ENCODE measurements at regions not wholly inside any gene's neighbourhood (a gene's known extent, or its start where the extent isn't known, plus 50 kb on each side); places are given as distances from the start of the nearest gene placed in this dataset.
"Not testable (repeated sequence)": the region's sequence is repeated elsewhere in the genome, so short reads cannot be mapped to it uniquely, and the experiment has no call there.

DNA sequence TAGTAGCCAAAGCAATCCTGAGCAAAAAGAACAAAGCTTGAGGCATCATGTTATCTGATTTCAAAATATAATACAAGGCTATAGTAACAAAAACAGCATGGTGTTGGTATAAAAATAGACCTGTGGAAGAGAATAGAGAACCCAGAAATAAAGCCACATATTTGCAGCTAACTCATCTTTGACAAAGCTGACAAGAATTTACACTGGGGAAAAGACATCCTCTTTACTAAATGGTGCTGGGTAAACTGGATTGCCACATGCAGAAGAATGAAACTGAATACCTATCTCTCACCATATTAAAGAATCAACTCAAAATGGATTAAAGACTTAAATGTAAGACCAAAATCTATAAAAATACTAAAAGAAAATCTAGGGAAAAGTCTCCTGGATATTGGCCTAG, 59.5 kb upstream of the CD55 start:
- Histone ChIP-seq H3K23ac (ENCODE audit: low read depth, low read length, poor library complexity) (no peak overlapping the region), H3K4me3 (ENCODE audit: low read length in 2 of 2) (no peak overlapping the region), H3K9me3 (replicated peaks in 1 of 2; ENCODE audit: control insufficient read depth in 2 of 2, insufficient read depth in 1 of 2, low read depth in 1 of 2, low read length in 2 of 2) (no peaks in the 10 kb centered on the region), H2BK12ac (ENCODE audit: low read length) (no peak overlapping the region), H2AK5ac (ENCODE audit: low read depth, low read length) (no peak overlapping the region), H3K18ac (ENCODE audit: low read length) (no peak overlapping the region), H4K91ac (ENCODE audit: low read depth, low read length, poor library complexity) (no peak overlapping the region), H2BK5ac (ENCODE audit: low read length) (no peak overlapping the region), H3K14ac (ENCODE audit: low read length) (no peak overlapping the region), H2BK120ac (ENCODE audit: low read depth, low read length) (no peak overlapping the region), H3K27me3 (ENCODE audit: control insufficient read depth in 3 of 3, insufficient read depth in 3 of 3, low read depth in 1 of 3, low read length in 3 of 3) (no peaks in the 10 kb centered on the region), H2AFZ (ENCODE audit: low read length) (no peak overlapping the region), H3K4me1 (ENCODE audit: control insufficient read depth in 2 of 2, insufficient read depth in 1 of 2, low read depth in 1 of 2, low read length in 2 of 2) (no peaks in the 10 kb centered on the region), H4K8ac (ENCODE audit: low read depth, low read length) (no peak overlapping the region), H2BK15ac (ENCODE audit: low read length) (no peak overlapping the region), H3K27ac (replicated peaks; ENCODE audit: low read length) (no peak overlapping the region), H3K4me2 (ENCODE audit: insufficient read depth, low read length, poor library complexity, severe bottlenecking) (no peak overlapping the region), H3K4ac (ENCODE audit: low read length) (no peak overlapping the region), H3K79me1 (ENCODE audit: low read depth, low read length) (no peaks in the 10 kb centered on the region), H3K9ac (ENCODE audit: low read depth, low read length, poor library complexity) (no peak overlapping the region), H3K36me3 (replicated peaks in 1 of 2; ENCODE audit: control insufficient read depth in 2 of 2, insufficient read depth in 2 of 2, low read length in 2 of 2) (no peaks in the 10 kb centered on the region)
- no peak for DNase-seq (ENCODE audit: low spot score)

DNA sequence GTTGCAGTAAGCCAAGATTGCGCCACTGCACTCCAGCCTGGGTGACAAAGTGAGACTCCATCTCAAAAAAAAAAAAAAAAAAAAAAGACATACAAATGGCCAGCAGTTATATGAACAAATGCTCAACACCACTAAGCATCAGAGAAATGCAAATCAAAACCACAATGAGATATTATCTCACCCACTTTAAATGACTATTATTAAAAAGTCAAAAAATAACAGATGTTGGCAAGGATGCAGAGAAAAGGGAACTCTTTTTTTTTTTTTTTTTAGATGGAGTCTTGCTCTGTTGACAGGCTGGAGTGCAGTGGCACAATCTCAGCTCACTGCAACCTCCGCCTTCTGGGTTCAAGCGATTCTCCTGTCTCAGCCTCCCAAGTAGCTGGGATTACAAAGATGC, 58.6 kb upstream of the CD55 start:
- not testable (repeated sequence) for H2AK5ac ChIP-seq (ENCODE audit: low read depth, low read length); H2BK12ac ChIP-seq (ENCODE audit: low read length); H3K4me2 ChIP-seq (ENCODE audit: insufficient read depth, low read length, poor library complexity, severe bottlenecking); H3K23ac ChIP-seq (ENCODE audit: low read depth, low read length, poor library complexity); H2BK120ac ChIP-seq (ENCODE audit: low read depth, low read length); H2BK15ac ChIP-seq (ENCODE audit: low read length); H2AFZ ChIP-seq (ENCODE audit: low read length); H3K14ac ChIP-seq (ENCODE audit: low read length); H3K9ac ChIP-seq (ENCODE audit: low read depth, low read length, poor library complexity); DNase-seq (ENCODE audit: low spot score); H3K18ac ChIP-seq (ENCODE audit: low read length); H2BK5ac ChIP-seq (ENCODE audit: low read length); H3K27me3 ChIP-seq (ENCODE audit: control insufficient read depth in 3 of 3, insufficient read depth in 3 of 3, low read depth in 1 of 3, low read length in 3 of 3); H4K91ac ChIP-seq (ENCODE audit: low read depth, low read length, poor library complexity); H3K4ac ChIP-seq (ENCODE audit: low read length); H3K4me3 ChIP-seq (ENCODE audit: low read length in 2 of 2); H3K36me3 ChIP-seq (replicated peaks in 1 of 2; ENCODE audit: control insufficient read depth in 2 of 2, insufficient read depth in 2 of 2, low read length in 2 of 2); H3K79me1 ChIP-seq (ENCODE audit: low read depth, low read length); H3K9me3 ChIP-seq (replicated peaks in 1 of 2; ENCODE audit: control insufficient read depth in 2 of 2, insufficient read depth in 1 of 2, low read depth in 1 of 2, low read length in 2 of 2); H3K27ac ChIP-seq (replicated peaks; ENCODE audit: low read length); H4K8ac ChIP-seq (ENCODE audit: low read depth, low read length); H3K4me1 ChIP-seq (ENCODE audit: control insufficient read depth in 2 of 2, insufficient read depth in 1 of 2, low read depth in 1 of 2, low read length in 2 of 2)
- WGBS, 2 donors (ENCODE audit: extremely low coverage in 2 of 2, insufficient read length in 2 of 2, insufficient replicate concordance in 1 of 2) = no CpG with 5 or more reads among the region's 3 CpGs

DNA sequence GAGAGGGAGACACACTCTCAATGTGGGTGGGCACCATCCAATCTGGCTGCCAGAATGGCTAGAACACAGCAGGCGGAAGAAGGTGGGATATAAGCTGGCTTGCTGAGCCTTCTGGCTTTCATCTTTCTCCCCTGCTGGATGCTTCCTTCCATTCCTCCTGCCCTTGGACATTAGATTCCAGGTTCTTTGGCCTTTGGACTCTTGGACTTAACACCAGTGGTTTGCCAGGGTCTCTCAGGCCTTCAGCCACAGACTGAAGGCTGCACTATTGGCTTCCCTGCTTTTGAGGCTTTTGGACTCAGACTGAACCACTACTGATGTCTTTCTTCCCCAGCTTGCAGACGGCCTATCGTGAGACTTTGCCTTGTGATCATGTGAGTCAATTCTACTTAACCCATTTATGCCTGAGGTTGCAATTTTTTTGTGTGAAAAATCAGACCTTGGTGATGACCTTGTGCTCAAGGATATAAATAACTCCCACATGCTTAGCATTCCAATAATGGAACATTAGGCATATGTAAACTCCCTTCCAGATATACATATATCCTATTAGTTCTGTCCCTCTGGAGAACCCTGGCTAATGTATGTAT, 56.7 kb upstream of the CD55 start:
- no peak overlapping the region for H3K9ac ChIP-seq (ENCODE audit: low read depth, low read length, poor library complexity)
- H3K4ac ChIP-seq (ENCODE audit: low read length) = no peak overlapping the region
- H4K91ac ChIP-seq (ENCODE audit: low read depth, low read length, poor library complexity) = no peak overlapping the region
- no peak overlapping the region for H2AK5ac ChIP-seq (ENCODE audit: low read depth, low read length)
- H3K4me2 ChIP-seq (ENCODE audit: insufficient read depth, low read length, poor library complexity, severe bottlenecking) = no peak overlapping the region
- H3K36me3 ChIP-seq (replicated peaks in 1 of 2; ENCODE audit: control insufficient read depth in 2 of 2, insufficient read depth in 2 of 2, low read length in 2 of 2) = no peaks in the 10 kb centered on the region
- WGBS, 2 donors (ENCODE audit: extremely low coverage in 2 of 2, insufficient read length in 2 of 2, insufficient replicate concordance in 1 of 2) = no CpG with 5 or more reads among the region's 3 CpGs
- no peak overlapping the region for H3K4me3 ChIP-seq (ENCODE audit: low read length in 2 of 2)
- no peak overlapping the region for H2BK5ac ChIP-seq (ENCODE audit: low read length)
- H2BK12ac ChIP-seq (ENCODE audit: low read length) = no peak overlapping the region
- H4K8ac ChIP-seq (ENCODE audit: low read depth, low read length) = no peak overlapping the region
- no peak overlapping the region for H3K23ac ChIP-seq (ENCODE audit: low read depth, low read length, poor library complexity)
- H3K79me1 ChIP-seq (ENCODE audit: low read depth, low read length) = no peaks in the 10 kb centered on the region
- H3K4me1 ChIP-seq (ENCODE audit: control insufficient read depth in 2 of 2, insufficient read depth in 1 of 2, low read depth in 1 of 2, low read length in 2 of 2) = no peaks in the 10 kb centered on the region
- no peaks in the 10 kb centered on the region for H3K9me3 ChIP-seq (replicated peaks in 1 of 2; ENCODE audit: control insufficient read depth in 2 of 2, insufficient read depth in 1 of 2, low read depth in 1 of 2, low read length in 2 of 2)
- H3K18ac ChIP-seq (ENCODE audit: low read length) = no peak overlapping the region
- no peak overlapping the region for H2BK15ac ChIP-seq (ENCODE audit: low read length)
- H3K27me3 ChIP-seq (ENCODE audit: control insufficient read depth in 3 of 3, insufficient read depth in 3 of 3, low read depth in 1 of 3, low read length in 3 of 3) = no peaks in the 10 kb centered on the region
- no peak overlapping the region for H3K27ac ChIP-seq (replicated peaks; ENCODE audit: low read length)
- H2BK120ac ChIP-seq (ENCODE audit: low read depth, low read length) = no peak overlapping the region
- DNase-seq (ENCODE audit: low spot score) = no peak
- no peak overlapping the region for H2AFZ ChIP-seq (ENCODE audit: low read length)
- no peak overlapping the region for H3K14ac ChIP-seq (ENCODE audit: low read length)

DNA sequence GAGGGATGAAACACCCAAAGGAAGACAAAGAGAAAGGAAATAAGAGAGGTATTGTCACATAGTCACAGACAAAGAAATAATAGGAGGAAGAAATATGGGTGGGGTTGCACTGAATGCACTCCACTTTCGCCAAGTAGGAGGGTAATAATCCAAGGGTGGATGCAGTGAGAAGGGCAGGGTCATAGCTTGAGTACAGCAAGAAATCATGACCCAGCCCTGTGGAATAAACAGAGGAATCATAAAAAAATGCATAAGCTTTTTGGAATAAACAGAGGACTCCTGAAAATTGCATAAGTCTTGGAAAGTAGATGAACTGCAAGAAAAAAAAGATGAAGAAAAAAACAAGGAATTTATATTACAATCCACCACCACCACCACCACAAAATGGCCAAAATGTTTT, 53.1 kb upstream of the CD55 start:
- Histone ChIP-seq H3K9ac (ENCODE audit: low read depth, low read length, poor library complexity) (no peak overlapping the region), H2BK120ac (ENCODE audit: low read depth, low read length) (no peak overlapping the region), H3K4me1 (ENCODE audit: control insufficient read depth in 2 of 2, insufficient read depth in 1 of 2, low read depth in 1 of 2, low read length in 2 of 2) (no peaks in the 10 kb centered on the region), H4K8ac (ENCODE audit: low read depth, low read length) (no peak overlapping the region), H2AK5ac (ENCODE audit: low read depth, low read length) (no peak overlapping the region), H4K91ac (ENCODE audit: low read depth, low read length, poor library complexity) (no peak overlapping the region), H3K4me2 (ENCODE audit: insufficient read depth, low read length, poor library complexity, severe bottlenecking) (no peak overlapping the region), H2BK12ac (ENCODE audit: low read length) (no peak overlapping the region), H2AFZ (ENCODE audit: low read length) (no peak overlapping the region), H3K4me3 (ENCODE audit: low read length in 2 of 2) (no peak overlapping the region), H3K27me3 (ENCODE audit: control insufficient read depth in 3 of 3, insufficient read depth in 3 of 3, low read depth in 1 of 3, low read length in 3 of 3) (no peaks in the 10 kb centered on the region), H3K27ac (replicated peaks; ENCODE audit: low read length) (no peak overlapping the region), H3K79me1 (ENCODE audit: low read depth, low read length) (no peaks in the 10 kb centered on the region), H3K4ac (ENCODE audit: low read length) (no peak overlapping the region), H3K23ac (ENCODE audit: low read depth, low read length, poor library complexity) (no peak overlapping the region), H2BK5ac (ENCODE audit: low read length) (no peak overlapping the region), H2BK15ac (ENCODE audit: low read length) (no peak overlapping the region), H3K36me3 (replicated peaks in 1 of 2; ENCODE audit: control insufficient read depth in 2 of 2, insufficient read depth in 2 of 2, low read length in 2 of 2) (no peaks in the 10 kb centered on the region), H3K14ac (ENCODE audit: low read length) (no peak overlapping the region), H3K18ac (ENCODE audit: low read length) (no peak overlapping the region), H3K9me3 (replicated peaks in 1 of 2; ENCODE audit: control insufficient read depth in 2 of 2, insufficient read depth in 1 of 2, low read depth in 1 of 2, low read length in 2 of 2) (no peaks in the 10 kb centered on the region)
- WGBS, 2 donors (ENCODE audit: extremely low coverage in 2 of 2, insufficient read length in 2 of 2, insufficient replicate concordance in 1 of 2) = no CpG with 5 or more reads among the region's 1 CpG
- no peak for DNase-seq (ENCODE audit: low spot score)
